Liver (tissue), 3 donors: ENCODE measurements at regions not wholly inside any gene's neighbourhood (a gene's known extent, or its start where the extent isn't known, plus 50 kb on each side); places are given as distances from the start of the nearest gene placed in this dataset.

ENCODE experiments used
- ATF3 ChIP-seq: IDR thresholded peaks from 2 replicates; pipeline ENCODE4 v1.6.1; 2016; ENCODE audit warnings: antibody characterized with exemption
- CTCF ChIP-seq: fragments of 150-350 bp; IDR thresholded peaks from 2 replicates; pipeline ENCODE4 v1.5.1; 2017; ENCODE audit warnings: improper control_type of control experiment, low read depth, low read length; ENCODE audit not compliant: missing input control
- EGR1 ChIP-seq, 2 donors: IDR thresholded peaks; 2 replicates each; pipeline ENCODE4 v1.6.1; 2016 to 2018; ENCODE audit warnings: antibody characterized with exemption in 2 of 2, low read depth in 2 of 2
- JUND ChIP-seq, 2 donors: IDR thresholded peaks; 2 replicates each; pipeline ENCODE4 v1.6.1; 2016; ENCODE audit warnings: antibody characterized with exemption in 2 of 2
- MAX ChIP-seq: IDR thresholded peaks from 2 replicates; pipeline ENCODE4 v1.6.1; 2016; ENCODE audit warnings: antibody characterized with exemption
- REST ChIP-seq: IDR thresholded peaks from 2 replicates; pipeline ENCODE4 v1.6.1; 2016; ENCODE audit warnings: antibody characterized with exemption, mild to moderate bottlenecking
- SP1 ChIP-seq: IDR thresholded peaks from 2 replicates; pipeline ENCODE4 v1.6.1; 2018; ENCODE audit warnings: antibody characterized with exemption, mild to moderate bottlenecking
- TAF1 ChIP-seq: conservative IDR thresholded peaks from 2 replicates; pipeline ENCODE4 v1.6.1; 2016; ENCODE audit warnings: antibody characterized with exemption, mild to moderate bottlenecking
- YY1 ChIP-seq: IDR thresholded peaks from 2 replicates; pipeline ENCODE4 v1.6.1; 2016; ENCODE audit warnings: antibody characterized with exemption, mild to moderate bottlenecking
- donor health status: healthy.
- donor health status: healthy.

- TF ChIP-seq CTCF, result no peak
- no peak for TF ChIP-seq YY1
- no peak for TF ChIP-seq REST
- no peak for TF ChIP-seq SP1
- TF ChIP-seq MAX, result no peak
- no peak for TF ChIP-seq JUND (IDR thresholded peaks at IDR 0.05)
- no peak for TF ChIP-seq EGR1 (IDR thresholded peaks at IDR 0.05; ENCODE audit: low read depth in 2 of 2)
- TF ChIP-seq TAF1, result no peak
- TF ChIP-seq ATF3, result no peak
These were observed 284.7 kb downstream of the CYP26B1 start for GRCh38 chr2:71862921-71863320.
